Activated CD4-positive, alpha-beta memory T cell treated with anti-CD3 and anti-CD28 coated beads, Interleukin-2, amount 10 ng/mL, durations not matched to agents 7 days and 5 days (primary cell): ENCODE measurements at regions not wholly inside any gene's neighbourhood (a gene's known extent, or its start where the extent isn't known, plus 50 kb on each side); places are given as distances from the start of the nearest gene placed in this dataset.
"Not testable (repeated sequence)": the region's sequence is repeated elsewhere in the genome, so short reads cannot be mapped to it uniquely, and the experiment has no call there.

ENCODE experiments used
- CTCF ChIA-PET: fragments of 350-600 bp; sonication (Branson Sonifier 250); formaldehyde crosslinking; loops from one replicate; lab custom pipeline; 2021; ENCODE audit warnings: antibody characterized with exemption, inconsistent platforms; lab: Charles Lee
- POLR2A ChIA-PET: fragments of 350-600 bp; sonication (Branson Sonifier 250); formaldehyde crosslinking; loops from one replicate; lab custom pipeline; 2021; ENCODE audit warnings: antibody characterized with exemption; lab: Charles Lee
- DNase-seq: peaks from one replicate; pipeline ENCODE4 v3.0.0-alpha.2; 2020
- H3K27ac Mint-ChIP-seq: one replicate; pipeline ENCODE4 v1.8.0; 2021; ENCODE audit warnings: mild to moderate bottlenecking, mixed read lengths
- H3K27me3 Mint-ChIP-seq: one replicate; pipeline ENCODE4 v1.8.0; 2021; ENCODE audit warnings: mixed read lengths
- H3K36me3 Mint-ChIP-seq: one replicate; pipeline ENCODE4 v1.8.0; 2021; ENCODE audit warnings: low read depth, mixed read lengths
- H3K4me1 Mint-ChIP-seq: one replicate; pipeline ENCODE4 v1.8.0; 2021; ENCODE audit warnings: mixed read lengths
- H3K4me3 Mint-ChIP-seq: one replicate; pipeline ENCODE4 v1.8.0; 2021; ENCODE audit warnings: mild to moderate bottlenecking, mixed read lengths
- H3K9me3 Mint-ChIP-seq: one replicate; pipeline ENCODE4 v1.8.0; 2021; ENCODE audit warnings: mixed read lengths

GRCh38 chr20:5492937-5493336 is 117.9 kb downstream of the GPCPD1 start:
- H3K9me3 Mint-ChIP-seq = no peaks in the 10 kb centered on the region
- peaks cover 30% of the 10 kb centered on the region for H3K27me3 Mint-ChIP-seq
- ChIA-PET POLR2A (no interaction called here), CTCF (no interaction called here)
- no peak overlapping the region for H3K27ac Mint-ChIP-seq
- peaks cover 6% of the 10 kb centered on the region for H3K4me1 Mint-ChIP-seq
- H3K4me3 Mint-ChIP-seq = no peak overlapping the region
- no peaks in the 10 kb centered on the region for H3K36me3 Mint-ChIP-seq
- DNase-seq = no peak

GRCh38 chr20:5491455-5491854 is 119.4 kb downstream of the GPCPD1 start:
- POLR2A ChIA-PET = no interaction called here
- DNase-seq = no peak
- Mint-ChIP-seq H3K4me3 (no peak overlapping the region), H3K27me3 (peaks cover 42% of the 10 kb centered on the region), H3K9me3 (no peaks in the 10 kb centered on the region), H3K36me3 (no peaks in the 10 kb centered on the region), H3K27ac (no peak overlapping the region), H3K4me1 (peaks cover 12% of the 10 kb centered on the region)
- CTCF ChIA-PET = no interaction called here

GRCh38 chr20:5489601-5490000 is 121.2 kb downstream of the GPCPD1 start:
- H3K27me3 Mint-ChIP-seq = peaks cover 35% of the 10 kb centered on the region
- no peaks in the 10 kb centered on the region for H3K9me3 Mint-ChIP-seq
- H3K4me1 Mint-ChIP-seq = peaks cover 16% of the 10 kb centered on the region
- H3K27ac Mint-ChIP-seq = no peak overlapping the region
- CTCF ChIA-PET = no interaction called here
- no peak for DNase-seq
- POLR2A ChIA-PET = no interaction called here
- no peak overlapping the region for H3K4me3 Mint-ChIP-seq
- no peaks in the 10 kb centered on the region for H3K36me3 Mint-ChIP-seq

- POLR2A ChIA-PET = no interaction called here
- no peaks in the 10 kb centered on the region for H3K9me3 Mint-ChIP-seq
Measured at GRCh38 chr20:5488823-5489222, 122.0 kb downstream of the GPCPD1 start.

GRCh38 chr20:5486377-5487054 is 124.3 kb downstream of the GPCPD1 start:
- Mint-ChIP-seq H3K36me3 (no peaks in the 10 kb centered on the region), H3K4me1 (peaks cover 16% of the 10 kb centered on the region), H3K27me3 (peaks cover 24% of the 10 kb centered on the region), H3K4me3 (no peak overlapping the region), H3K27ac (no peak overlapping the region), H3K9me3 (no peaks in the 10 kb centered on the region)
- POLR2A ChIA-PET = no interaction called here
- CTCF ChIA-PET = no interaction called here
- DNase-seq = no peak

More at GRCh38 chr20:5488823-5489222, 122.0 kb downstream of the GPCPD1 start:
- no peak for DNase-seq
- CTCF ChIA-PET = no interaction called here
- H3K36me3 Mint-ChIP-seq = no peaks in the 10 kb centered on the region
- H3K27me3 Mint-ChIP-seq = peaks cover 29% of the 10 kb centered on the region
- H3K27ac Mint-ChIP-seq = no peak overlapping the region
- H3K4me3 Mint-ChIP-seq = no peak overlapping the region
- H3K4me1 Mint-ChIP-seq = peaks cover 16% of the 10 kb centered on the region

- ChIA-PET POLR2A (no interaction called here), CTCF (interaction anchor here (0.6 kb wide), 1 partner anchor 535 kb away, joined by 3 read pairs; no protein-coding TSS in a partner anchor)
- H3K9me3 Mint-ChIP-seq = no peaks in the 10 kb centered on the region
- H3K27ac Mint-ChIP-seq = no peak overlapping the region
- peaks cover 26% of the 10 kb centered on the region for H3K27me3 Mint-ChIP-seq
- DNase-seq = no peak
- H3K36me3 Mint-ChIP-seq = no peaks in the 10 kb centered on the region
- H3K4me1 Mint-ChIP-seq = peaks cover 10% of the 10 kb centered on the region
- H3K4me3 Mint-ChIP-seq = no peak overlapping the region
Measured at GRCh38 chr20:5484926-5485325, 125.9 kb downstream of the GPCPD1 start.

- no peaks in the 10 kb centered on the region for H3K36me3 Mint-ChIP-seq
- no peak for DNase-seq
- H3K27ac Mint-ChIP-seq = no peak overlapping the region
- no peak overlapping the region for H3K4me3 Mint-ChIP-seq
- H3K27me3 Mint-ChIP-seq = peaks cover 25% of the 10 kb centered on the region
- H3K4me1 Mint-ChIP-seq = peaks cover 10% of the 10 kb centered on the region
- no peaks in the 10 kb centered on the region for H3K9me3 Mint-ChIP-seq
- ChIA-PET POLR2A (no interaction called here), CTCF (interaction anchor here (0.6 kb wide), 1 partner anchor 535 kb away, joined by 3 read pairs; no protein-coding TSS in a partner anchor)
Measured at GRCh38 chr20:5484346-5484745, 126.5 kb downstream of the GPCPD1 start.

GRCh38 chr20:5482791-5483190 is 128.0 kb downstream of the GPCPD1 start:
- ChIA-PET POLR2A (no interaction called here), CTCF (no interaction called here)
- Mint-ChIP-seq H3K27ac (no peak overlapping the region), H3K27me3 (peaks cover 17% of the 10 kb centered on the region), H3K9me3 (no peaks in the 10 kb centered on the region), H3K4me1 (peaks cover 10% of the 10 kb centered on the region), H3K36me3 (no peaks in the 10 kb centered on the region), H3K4me3 (no peak overlapping the region)
- DNase-seq = no peak

- ChIA-PET CTCF (no interaction called here), POLR2A (no interaction called here)
- H3K9me3 Mint-ChIP-seq = no peaks in the 10 kb centered on the region
Measured at GRCh38 chr20:5481872-5482271, 128.9 kb downstream of the GPCPD1 start.

GRCh38 chr20:5480824-5481600 is 129.8 kb downstream of the GPCPD1 start:
- POLR2A ChIA-PET = no interaction called here
- peaks cover under 1% of the 10 kb centered on the region for H3K4me1 Mint-ChIP-seq
- H3K27me3 Mint-ChIP-seq = peaks cover 6% of the 10 kb centered on the region
- no peaks in the 10 kb centered on the region for H3K9me3 Mint-ChIP-seq
- H3K36me3 Mint-ChIP-seq = no peaks in the 10 kb centered on the region
- DNase-seq = no peak
- CTCF ChIA-PET = no interaction called here
- H3K27ac Mint-ChIP-seq = no peak overlapping the region
- no peak overlapping the region for H3K4me3 Mint-ChIP-seq

More at GRCh38 chr20:5481872-5482271, 128.9 kb downstream of the GPCPD1 start:
- H3K4me1 Mint-ChIP-seq = peaks cover 8% of the 10 kb centered on the region
- no peaks in the 10 kb centered on the region for H3K36me3 Mint-ChIP-seq
- peaks cover 10% of the 10 kb centered on the region for H3K27me3 Mint-ChIP-seq
- DNase-seq = no peak
- no peak overlapping the region for H3K27ac Mint-ChIP-seq
- H3K4me3 Mint-ChIP-seq = no peak overlapping the region

- H3K27me3 Mint-ChIP-seq = peaks cover 3% of the 10 kb centered on the region
Measured at GRCh38 chr20:5474646-5475550, 135.9 kb downstream of the GPCPD1 start.

GRCh38 chr20:5471866-5472265 is 138.9 kb downstream of the GPCPD1 start:
- POLR2A ChIA-PET, H3K36me3 Mint-ChIP-seq, H3K27me3 Mint-ChIP-seq, H3K27ac Mint-ChIP-seq, CTCF ChIA-PET, H3K4me1 Mint-ChIP-seq, H3K9me3 Mint-ChIP-seq, DNase-seq, H3K4me3 Mint-ChIP-seq: not testable (repeated sequence)

More at GRCh38 chr20:5474646-5475550, 135.9 kb downstream of the GPCPD1 start:
- no peak overlapping the region for H3K4me3 Mint-ChIP-seq
- H3K36me3 Mint-ChIP-seq = no peaks in the 10 kb centered on the region
- CTCF ChIA-PET = no interaction called here
- DNase-seq = no peak
- H3K27ac Mint-ChIP-seq = no peak overlapping the region
- H3K9me3 Mint-ChIP-seq = no peaks in the 10 kb centered on the region
- POLR2A ChIA-PET = no interaction called here
- H3K4me1 Mint-ChIP-seq = no peaks in the 10 kb centered on the region

GRCh38 chr20:5471368-5471767 is 139.4 kb downstream of the GPCPD1 start:
- no peak overlapping the region for H3K27ac Mint-ChIP-seq
- POLR2A ChIA-PET = no interaction called here

More at GRCh38 chr20:5471368-5471767, 139.4 kb downstream of the GPCPD1 start:
- no peaks in the 10 kb centered on the region for H3K36me3 Mint-ChIP-seq
- CTCF ChIA-PET = no interaction called here
- peaks cover 3% of the 10 kb centered on the region for H3K27me3 Mint-ChIP-seq
- no peak overlapping the region for H3K4me3 Mint-ChIP-seq
- no peaks in the 10 kb centered on the region for H3K4me1 Mint-ChIP-seq
- H3K9me3 Mint-ChIP-seq = no peaks in the 10 kb centered on the region
- no peak for DNase-seq
